Endothelial cell of umbilical vein (primary cell): ENCODE measurements at regions not wholly inside any gene's neighbourhood (a gene's known extent, or its start where the extent isn't known, plus 50 kb on each side); places are given as distances from the start of the nearest gene placed in this dataset.

Experiments used
- BruUV-seq: library from RNA; stranded (reverse); fragments of 400-500 nt; replicated peaks from 2 replicates; lab custom pipeline; 2021; lab: Mats Ljungman, UMichigan
- CTCF ChIA-PET: fragments of 300-600, 350-600 bp; sonication (Branson Sonifier 250); formaldehyde crosslinking; loops from one replicate; lab custom pipeline; 2021; ENCODE audit warnings: antibody characterized with exemption, inconsistent platforms; lab: Charles Lee
- POLR2A ChIA-PET: fragments of 300-600, 350-600 bp; sonication (Branson Sonifier 250); formaldehyde crosslinking; loops from one replicate; lab custom pipeline; 2021; ENCODE audit warnings: antibody characterized with exemption, inconsistent platforms; lab: Charles Lee
- DNase-seq: peaks from one replicate; pipeline ENCODE4 v3.0.0-alpha.2; 2011; ENCODE audit warnings: low read depth, low spot score
- FAIRE-seq: peaks from 2 replicates; lab custom pipeline; 2011; peaks lifted over from hg19 to GRCh38; lab: Jason Lieb, UNC
- H2AFZ ChIP-seq: 2 replicates; pipeline ENCODE4 v1.6.0; 2012; ENCODE audit warnings: low read depth, low read length, control low read depth, inconsistent platforms
- H3K27ac ChIP-seq: 2 replicates; pipeline ENCODE4 v1.5.1; 2011; ENCODE audit warnings: low read depth, mild to moderate bottlenecking, control low read depth, low read length, moderate library complexity; ENCODE audit not compliant: insufficient read depth
- H3K27me3 ChIP-seq, 2 experiments: 2 replicates each; pipeline versions ENCODE4 v1.6.0 to v1.6.1; 2011; ENCODE audit warnings: low read length in 2 of 2, mixed read lengths in 1 of 2; ENCODE audit not compliant: control insufficient read depth in 2 of 2, insufficient read depth in 2 of 2
- H3K36me3 ChIP-seq, 2 experiments: 2 replicates in 1 of 2; 3 replicates in 1 of 2; pipeline ENCODE4 v1.5.1; 2011; ENCODE audit warnings: low read length in 2 of 2, mild to moderate bottlenecking in 1 of 2, moderate library complexity in 1 of 2; ENCODE audit not compliant: control insufficient read depth in 2 of 2, insufficient read depth in 2 of 2; ENCODE audit errors: extremely low read depth in 1 of 2
- H3K4me1 ChIP-seq: 3 replicates; pipeline ENCODE4 v1.5.1; 2011; ENCODE audit warnings: mild to moderate bottlenecking, low read length; ENCODE audit not compliant: control insufficient read depth, insufficient read depth; ENCODE audit errors: extremely low read depth
- H3K4me2 ChIP-seq: 2 replicates; pipeline ENCODE4 v1.6.1; 2011; ENCODE audit warnings: low read length, control low read depth, mixed read lengths; ENCODE audit not compliant: insufficient read depth
- H3K4me3 ChIP-seq, 3 experiments: fragments of 200-600 bp in 1 of 3; sonication (generic), shearing (Covaris generic) in 1 of 3; replicated peaks in 1 of 3; 2 replicates each; pipeline ENCODE4 v1.5.1; 2011 to 2016; ENCODE audit warnings: control low read depth in 3 of 3, low read length in 3 of 3, mild to moderate bottlenecking in 2 of 3, inconsistent platforms in 1 of 3, low read depth in 1 of 3, moderate library complexity in 1 of 3; ENCODE audit not compliant: insufficient read depth in 1 of 3
- H3K79me2 ChIP-seq: 2 replicates; pipeline ENCODE4 v1.6.0; 2012; ENCODE audit warnings: low read length, inconsistent platforms; ENCODE audit not compliant: control insufficient read depth, insufficient read depth
- H3K9ac ChIP-seq: replicated peaks from 2 replicates; pipeline ENCODE3; 2011; ENCODE audit warnings: low read length, control low read depth; ENCODE audit not compliant: insufficient read depth; ENCODE audit errors: extremely low read depth
- H3K9me1 ChIP-seq: replicated peaks from 3 replicates; pipeline ENCODE4 v1.6.0; 2011; ENCODE audit warnings: mild to moderate bottlenecking, low read length; ENCODE audit not compliant: control insufficient read depth, insufficient read depth; ENCODE audit errors: extremely low read depth
- H3K9me3 ChIP-seq: replicated peaks from 2 replicates; pipeline ENCODE4 v1.5.1; 2012; ENCODE audit warnings: low read length, inconsistent platforms; ENCODE audit not compliant: control insufficient read depth, insufficient read depth
- H4K20me1 ChIP-seq: replicated peaks from 2 replicates; pipeline ENCODE3; 2011; ENCODE audit warnings: mild to moderate bottlenecking, low read length; ENCODE audit not compliant: control insufficient read depth, insufficient read depth; ENCODE audit errors: extremely low read depth
- EZH2 ChIP-seq: IDR thresholded peaks from 2 replicates; pipeline ENCODE4 v1.6.1; 2012; ENCODE audit warnings: borderline replicate concordance, low read depth, mild to moderate bottlenecking, moderate library complexity, low read length, inconsistent platforms; ENCODE audit not compliant: severe bottlenecking
- FOS ChIP-seq: IDR thresholded peaks from 2 replicates; pipeline ENCODE4 v1.6.1; 2011; ENCODE audit warnings: mild to moderate bottlenecking, low read length, moderate library complexity, borderline replicate concordance; ENCODE audit not compliant: insufficient read depth
- GATA2 ChIP-seq: IDR thresholded peaks from 2 replicates; pipeline ENCODE4 v1.7.0; 2011; ENCODE audit warnings: low read depth, mild to moderate bottlenecking, moderate library complexity, mixed read lengths, low read length; ENCODE audit not compliant: insufficient read length, insufficient read depth
- JUN ChIP-seq: IDR thresholded peaks from 2 replicates; pipeline ENCODE4 v1.6.1; 2011; ENCODE audit warnings: borderline replicate concordance, low read depth; ENCODE audit not compliant: insufficient read length, insufficient read depth
- MAX ChIP-seq: IDR thresholded peaks from 2 replicates; pipeline ENCODE4 v1.6.1; 2011; ENCODE audit not compliant: insufficient read depth, insufficient read length
- MYC ChIP-seq: IDR thresholded peaks from one replicate; pipeline ENCODE4 v1.6.1; 2011; ENCODE audit warnings: mild to moderate bottlenecking, low read depth, low read length
- POLR2A ChIP-seq: IDR thresholded peaks from 2 replicates; pipeline ENCODE4 v1.6.1; 2012; ENCODE audit warnings: low read depth, mild to moderate bottlenecking, control low read depth, low read length
- POLR2AphosphoS5 ChIP-seq: IDR thresholded peaks from 2 replicates; pipeline ENCODE4 v1.6.1; 2012; ENCODE audit warnings: low read depth, mild to moderate bottlenecking, control low read depth, low read length, moderate library complexity; ENCODE audit not compliant: insufficient read depth
- dilution Hi-C: fragments of 300-500 bp; cut with MboI; formaldehyde crosslinking; loops from one replicate; pipeline ENCODE4 v1.15.0; 2019; ENCODE audit warnings: low sequenced_read_pairs; ENCODE audit not compliant: extremely low pct_ligation_motif_present
- intact Hi-C: fragments of 100-400 bp; cut with micrococcal nuclease; formaldehyde crosslinking; loops from one replicate; pipeline ENCODE4 v1.10.0; 2022

DNA sequence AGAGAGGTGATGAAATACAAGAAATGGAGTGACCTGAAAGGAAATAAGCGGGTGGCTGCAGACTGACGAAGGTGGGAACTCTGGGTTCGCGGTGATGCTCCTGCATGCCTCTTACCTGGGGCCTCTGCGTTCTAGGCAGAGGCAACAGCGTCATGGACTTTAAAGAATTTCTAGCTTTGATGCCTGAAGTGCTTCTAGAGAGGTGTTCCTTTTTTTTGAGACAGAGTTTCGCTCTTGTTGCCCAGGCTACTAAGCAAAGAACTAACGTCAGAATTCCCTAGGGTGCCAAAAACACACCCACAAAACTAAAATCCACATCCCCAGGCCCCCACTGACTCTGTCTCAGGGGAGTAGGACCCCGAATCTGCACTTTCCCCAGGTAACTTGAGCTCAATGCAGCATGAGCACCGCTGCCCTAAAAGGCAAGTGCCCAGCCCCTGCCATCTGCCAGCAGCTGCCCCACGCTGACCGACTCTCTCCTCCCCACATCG lies 110.5 kb upstream of the ID2 start:
- Histone ChIP-seq H4K20me1 (no peaks in the 10 kb centered on the region), H3K9me3 (no peaks in the 10 kb centered on the region), H3K9ac (no peak overlapping the region), H2AFZ (no peak overlapping the region), H3K79me2 (no peaks in the 10 kb centered on the region), H3K27me3 (no peaks in the 10 kb centered on the region), H3K27ac (no peak overlapping the region), H3K4me2 (no peak overlapping the region), H3K9me1 (no peaks in the 10 kb centered on the region), H3K4me1 (no peaks in the 10 kb centered on the region), H3K36me3 (no peaks in the 10 kb centered on the region), H3K4me3 (no peak overlapping the region)
- TF ChIP-seq POLR2AphosphoS5 (no peak), POLR2A (no peak), MYC (no peak), GATA2 (no peak), MAX (no peak), EZH2 (no peak), FOS (no peak), JUN (no peak)
- intact Hi-C loops: no loop called here
- FAIRE-seq: no peak
- no peak for DNase-seq
- BruUV-seq: no TSS peak
- dilution Hi-C loops: no loop called here
- ChIA-PET POLR2A (no interaction called here), CTCF (no interaction called here)
